ENCODE measurements at regions not wholly inside any gene's neighbourhood (a gene's known extent, or its start where the extent isn't known, plus 50 kb on each side); places are given as distances from the start of the nearest gene placed in this dataset.

DNA sequence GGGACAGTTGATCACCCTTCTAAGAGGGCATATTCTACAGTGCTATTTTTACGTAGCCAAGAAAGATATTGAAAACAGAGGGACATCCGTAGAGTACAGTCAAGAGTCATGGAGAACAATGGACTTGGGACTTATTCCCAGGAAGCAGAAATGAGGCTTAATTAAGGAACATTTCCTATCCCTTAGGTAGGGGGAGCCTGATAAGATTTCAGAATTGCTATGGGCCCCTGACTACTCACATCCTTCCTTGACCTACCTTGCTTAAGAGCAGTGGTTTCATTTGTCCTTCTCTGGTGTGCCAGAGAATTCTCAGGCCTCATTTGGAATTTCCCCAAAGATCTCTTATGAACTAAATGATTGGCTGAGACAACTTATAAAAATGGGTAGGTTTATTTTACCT is 189.5 kb upstream of the DTNBP1 start:
- H3K36me3 Mint-ChIP-seq (ENCODE audit: low read depth) = no peaks in the 10 kb centered on the region
- no peak overlapping the region for H3K4me3 Mint-ChIP-seq
- peaks cover 12% of the 10 kb centered on the region for H3K9me3 Mint-ChIP-seq
- no peaks in the 10 kb centered on the region for H3K27me3 Mint-ChIP-seq
- intact Hi-C loops (cut with micrococcal nuclease) = no loop called here
- peaks cover 13% of the 10 kb centered on the region for H3K4me1 Mint-ChIP-seq (ENCODE audit: low read depth)
- H3K27ac Mint-ChIP-seq = no peak overlapping the region

DNA sequence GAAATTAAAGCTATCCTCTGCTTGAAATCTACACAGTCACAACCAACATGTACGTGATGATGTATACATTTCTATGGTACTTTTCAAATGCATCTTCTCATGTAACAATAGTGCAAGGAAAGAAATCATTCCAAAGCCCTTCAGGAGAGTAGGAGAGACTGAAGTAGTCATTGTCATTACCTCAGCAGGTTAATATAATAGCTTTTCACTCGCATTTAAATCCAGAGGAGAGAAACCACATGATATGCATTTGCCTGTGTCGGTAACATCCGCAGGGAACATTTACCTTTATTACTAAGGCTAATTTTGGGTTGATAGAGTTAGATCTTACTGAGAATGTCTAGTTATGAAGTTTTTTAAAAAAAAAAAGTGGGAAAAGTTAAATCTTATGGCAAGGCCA is 186.6 kb upstream of the DTNBP1 start:
- Mint-ChIP-seq H3K27me3 (no peaks in the 10 kb centered on the region), H3K4me3 (no peak overlapping the region), H3K36me3 (ENCODE audit: low read depth) (no peaks in the 10 kb centered on the region), H3K4me1 (ENCODE audit: low read depth) (peaks cover 9% of the 10 kb centered on the region), H3K9me3 (peaks cover 12% of the 10 kb centered on the region), H3K27ac (no peak overlapping the region)
- intact Hi-C loops (cut with micrococcal nuclease) = no loop called here

DNA sequence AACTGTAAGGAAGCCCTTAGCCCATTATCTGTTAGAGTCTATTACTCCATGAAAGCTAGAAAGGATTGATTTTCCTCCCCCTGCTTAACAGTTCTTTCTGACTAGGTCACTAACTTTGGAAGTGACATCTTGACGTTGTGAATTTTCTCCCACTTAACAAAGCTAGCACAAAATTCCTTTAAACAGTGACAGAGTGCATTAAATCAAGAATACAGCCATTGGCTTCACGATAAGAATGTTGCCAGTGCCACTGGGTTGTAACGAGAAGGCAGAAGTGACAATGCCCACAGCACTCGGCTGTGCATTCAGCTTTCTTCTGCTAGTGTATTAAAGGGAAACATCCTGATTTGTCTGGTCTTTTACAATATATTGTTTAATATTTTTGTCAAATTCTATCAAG is 182.7 kb upstream of the DTNBP1 start:
- H3K4me1 Mint-ChIP-seq (ENCODE audit: low read depth) = no peaks in the 10 kb centered on the region

DNA sequence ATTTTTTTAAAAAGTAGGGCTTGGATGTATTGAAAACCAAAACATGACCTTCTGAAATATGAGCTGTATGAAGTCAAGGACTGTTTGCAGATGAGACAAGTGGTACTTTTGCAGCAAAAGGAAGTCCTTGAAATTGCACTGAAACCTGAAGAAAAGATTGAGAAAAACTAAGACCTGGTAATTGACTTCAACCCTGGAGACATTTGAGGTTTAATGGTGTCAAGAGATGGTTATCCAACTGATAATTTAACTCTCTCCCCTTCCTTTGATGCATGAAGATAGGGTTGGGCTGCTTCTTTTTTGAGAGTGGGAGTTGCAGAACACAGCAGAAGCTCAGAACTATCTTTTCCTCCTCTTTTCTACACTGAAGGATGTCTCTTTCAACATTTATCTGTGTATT is 180.9 kb upstream of the DTNBP1 start:
- H3K27ac Mint-ChIP-seq = no peak overlapping the region
- intact Hi-C loops (cut with micrococcal nuclease) = no loop called here
- H3K4me1 Mint-ChIP-seq (ENCODE audit: low read depth) = no peaks in the 10 kb centered on the region
- H3K9me3 Mint-ChIP-seq = no peaks in the 10 kb centered on the region
- no peak overlapping the region for H3K4me3 Mint-ChIP-seq
- H3K27me3 Mint-ChIP-seq = peaks cover 1% of the 10 kb centered on the region
- no peaks in the 10 kb centered on the region for H3K36me3 Mint-ChIP-seq (ENCODE audit: low read depth)

More for the DNA sequence above, 182.7 kb upstream of the DTNBP1 start:
- H3K4me3 Mint-ChIP-seq = no peak overlapping the region
- H3K27me3 Mint-ChIP-seq = peaks cover 1% of the 10 kb centered on the region
- no peak overlapping the region for H3K27ac Mint-ChIP-seq
- H3K9me3 Mint-ChIP-seq = no peaks in the 10 kb centered on the region
- H3K36me3 Mint-ChIP-seq (ENCODE audit: low read depth) = no peaks in the 10 kb centered on the region
- intact Hi-C loops (cut with micrococcal nuclease) = no loop called here

DNA sequence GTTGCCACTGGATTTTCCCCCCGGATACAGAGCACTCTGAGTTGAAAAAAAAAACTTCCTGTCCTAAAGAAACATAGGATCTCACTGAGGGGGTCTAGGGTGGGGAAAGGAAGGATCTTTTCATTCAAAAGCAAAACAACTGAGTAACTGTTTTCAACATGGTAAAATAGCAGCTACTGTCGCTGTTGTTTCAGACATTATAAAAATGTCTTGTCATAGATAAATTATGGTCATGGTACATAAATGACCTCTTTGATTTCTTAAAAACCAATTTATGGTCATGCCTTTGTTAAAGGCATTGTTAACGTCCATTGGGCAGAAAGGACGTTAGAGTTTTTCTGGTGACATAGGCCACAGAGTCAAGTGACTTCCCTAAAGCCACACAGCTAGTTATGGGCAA is 180.4 kb upstream of the DTNBP1 start:
- Mint-ChIP-seq H3K4me3 (no peak overlapping the region), H3K4me1 (ENCODE audit: low read depth) (no peaks in the 10 kb centered on the region), H3K27ac (no peak overlapping the region), H3K9me3 (no peaks in the 10 kb centered on the region), H3K36me3 (ENCODE audit: low read depth) (no peaks in the 10 kb centered on the region), H3K27me3 (peaks cover 1% of the 10 kb centered on the region)
- intact Hi-C loops (cut with micrococcal nuclease) = no loop called here

DNA sequence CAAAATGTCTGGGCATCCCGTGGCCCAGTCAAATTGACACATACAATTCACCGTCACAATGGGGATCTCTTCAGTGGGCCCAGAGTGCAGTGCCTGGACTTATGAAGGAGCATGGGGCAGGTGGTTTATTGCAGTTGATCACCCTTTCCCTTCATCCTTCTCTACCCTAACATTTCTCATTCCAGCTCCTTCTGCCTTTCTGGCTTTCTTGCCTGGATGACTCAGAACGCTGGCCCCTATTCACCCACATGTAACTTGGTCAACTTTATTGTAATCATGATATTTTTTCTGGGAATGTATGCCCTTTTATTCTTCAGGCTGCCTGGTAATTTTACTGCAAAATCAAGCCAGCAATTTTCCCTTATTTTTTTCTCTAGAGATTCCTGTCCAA is 179.9 kb upstream of the DTNBP1 start:
- H3K9me3 Mint-ChIP-seq = no peaks in the 10 kb centered on the region
- H3K27ac Mint-ChIP-seq = no peak overlapping the region
- intact Hi-C loops (cut with micrococcal nuclease) = no loop called here
- H3K4me3 Mint-ChIP-seq = no peak overlapping the region
- peaks cover 1% of the 10 kb centered on the region for H3K27me3 Mint-ChIP-seq
- H3K4me1 Mint-ChIP-seq (ENCODE audit: low read depth) = no peaks in the 10 kb centered on the region
- H3K36me3 Mint-ChIP-seq (ENCODE audit: low read depth) = no peaks in the 10 kb centered on the region

DNA sequence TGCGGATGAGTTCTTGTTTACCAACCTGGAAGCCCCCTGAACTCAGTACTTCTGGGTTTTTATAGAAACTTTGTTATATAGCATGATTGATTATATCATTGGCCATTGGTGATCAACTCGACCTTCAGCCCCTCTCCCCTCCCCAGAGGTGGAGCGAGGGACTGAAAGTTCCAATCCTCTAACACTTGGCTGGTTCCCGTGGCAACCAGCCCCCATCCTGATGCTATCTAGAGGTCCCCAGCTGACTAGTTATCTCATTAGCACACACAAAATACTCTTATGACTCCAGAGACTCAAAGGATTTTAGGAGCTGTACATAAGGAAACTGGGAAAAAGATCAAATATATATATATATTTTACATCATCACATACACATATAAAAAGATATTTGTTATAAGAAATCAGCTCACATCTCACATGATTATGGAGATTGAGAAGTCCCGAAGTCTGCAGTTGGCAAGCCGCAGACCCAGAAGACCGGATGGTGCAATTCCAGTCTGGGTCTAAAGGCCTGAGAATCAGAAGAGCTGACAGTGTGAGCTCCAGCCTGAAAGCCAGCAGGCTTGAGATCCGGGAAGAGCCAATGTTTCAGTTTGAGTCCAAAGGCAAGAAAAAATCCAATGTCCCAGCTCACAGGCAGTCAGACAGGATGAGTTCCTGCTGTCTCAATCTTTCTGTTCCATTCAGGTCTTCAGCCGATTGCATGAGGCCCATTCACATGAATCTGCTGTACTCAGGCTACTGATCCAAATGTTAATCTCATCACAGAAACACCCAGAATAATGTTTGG is 179.3 kb upstream of the DTNBP1 start:
- Mint-ChIP-seq H3K4me3 (no peak overlapping the region), H3K27ac (no peak overlapping the region), H3K9me3 (no peaks in the 10 kb centered on the region), H3K4me1 (ENCODE audit: low read depth) (no peaks in the 10 kb centered on the region), H3K36me3 (ENCODE audit: low read depth) (no peaks in the 10 kb centered on the region), H3K27me3 (peaks cover 1% of the 10 kb centered on the region)
- intact Hi-C loops (cut with micrococcal nuclease) = no loop called here

DNA sequence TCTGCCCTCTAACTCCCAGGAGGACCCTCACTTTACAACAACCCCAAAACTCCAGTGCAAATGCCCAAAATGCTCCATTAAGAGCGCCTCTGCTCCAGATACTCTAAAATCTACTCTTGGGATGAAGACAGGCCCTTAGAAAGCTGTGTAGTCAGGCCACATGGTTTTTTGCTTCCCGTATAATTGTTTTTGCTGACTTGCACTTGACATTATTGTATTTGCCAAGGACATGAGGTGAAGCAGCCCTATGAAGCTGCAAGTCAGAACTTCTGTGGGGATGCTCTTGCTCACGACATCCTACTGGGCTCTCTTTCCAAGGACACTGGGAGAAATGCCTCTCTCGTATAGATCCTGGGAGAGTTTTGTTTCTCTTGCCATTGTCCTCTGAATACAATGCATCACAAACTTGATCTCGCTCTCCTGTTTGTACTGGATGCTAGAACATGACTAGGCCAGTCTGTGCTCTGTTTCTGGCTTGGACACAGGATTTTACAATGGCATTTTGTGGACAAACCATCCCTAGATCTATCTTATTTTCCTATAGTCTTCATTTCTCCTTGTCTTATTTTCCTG is 177.2 kb upstream of the DTNBP1 start:
- no peak overlapping the region for H3K4me3 Mint-ChIP-seq
- intact Hi-C loops (cut with micrococcal nuclease) = no loop called here
- H3K36me3 Mint-ChIP-seq (ENCODE audit: low read depth) = no peaks in the 10 kb centered on the region
- H3K27ac Mint-ChIP-seq = no peak overlapping the region
- no peaks in the 10 kb centered on the region for H3K9me3 Mint-ChIP-seq
- no peaks in the 10 kb centered on the region for H3K4me1 Mint-ChIP-seq (ENCODE audit: low read depth)
- H3K27me3 Mint-ChIP-seq = peaks cover 1% of the 10 kb centered on the region

DNA sequence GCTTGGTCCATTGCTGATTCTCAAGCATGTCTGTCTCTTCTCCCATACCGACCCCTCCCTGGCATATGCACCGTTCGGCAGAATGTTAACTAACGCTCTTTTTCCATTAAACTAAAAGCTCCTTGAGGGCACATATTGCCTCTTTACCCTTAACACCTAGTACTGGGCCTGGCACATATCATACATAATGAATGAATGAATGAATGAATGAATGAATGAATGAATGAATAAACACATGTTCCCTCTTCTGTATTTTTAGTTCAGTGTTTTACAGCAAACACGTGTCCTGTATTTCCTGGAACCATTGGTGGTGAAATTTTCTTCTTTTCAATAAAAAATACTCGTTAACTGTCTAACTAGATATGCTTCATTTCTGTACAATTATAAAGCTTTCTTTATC is 174.4 kb upstream of the DTNBP1 start:
- no peak overlapping the region for H3K4me3 Mint-ChIP-seq
- H3K27me3 Mint-ChIP-seq = peaks cover under 1% of the 10 kb centered on the region
- no peaks in the 10 kb centered on the region for H3K4me1 Mint-ChIP-seq (ENCODE audit: low read depth)
- intact Hi-C loops (cut with micrococcal nuclease) = no loop called here
- H3K9me3 Mint-ChIP-seq = no peaks in the 10 kb centered on the region
- no peaks in the 10 kb centered on the region for H3K36me3 Mint-ChIP-seq (ENCODE audit: low read depth)
- no peak overlapping the region for H3K27ac Mint-ChIP-seq

DNA sequence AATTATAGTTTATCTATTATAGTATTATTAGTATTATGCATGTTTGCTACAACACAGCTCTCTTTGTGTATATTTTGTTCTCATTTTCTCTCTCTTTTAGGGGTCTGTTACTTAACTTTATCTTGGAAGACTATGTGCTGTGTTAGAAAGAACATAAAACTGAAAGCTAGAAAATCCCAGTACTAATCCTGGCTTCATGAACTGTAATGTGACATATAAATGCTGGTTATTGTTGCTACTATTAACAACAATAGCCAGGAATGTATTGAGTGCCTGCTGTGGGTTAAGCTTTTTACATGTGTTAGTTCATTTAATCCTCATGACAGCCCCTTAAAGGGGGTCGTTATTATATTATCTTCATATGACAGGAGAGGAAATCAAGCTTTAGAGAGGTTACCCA is 170.0 kb upstream of the DTNBP1 start:
- H3K36me3 Mint-ChIP-seq (ENCODE audit: low read depth) = no peaks in the 10 kb centered on the region
- peaks cover 4% of the 10 kb centered on the region for H3K27me3 Mint-ChIP-seq
- H3K9me3 Mint-ChIP-seq = no peaks in the 10 kb centered on the region
- H3K27ac Mint-ChIP-seq = no peak overlapping the region
- H3K4me1 Mint-ChIP-seq (ENCODE audit: low read depth) = peaks cover 11% of the 10 kb centered on the region
- H3K4me3 Mint-ChIP-seq = no peak overlapping the region
- intact Hi-C loops (cut with micrococcal nuclease) = no loop called here

DNA sequence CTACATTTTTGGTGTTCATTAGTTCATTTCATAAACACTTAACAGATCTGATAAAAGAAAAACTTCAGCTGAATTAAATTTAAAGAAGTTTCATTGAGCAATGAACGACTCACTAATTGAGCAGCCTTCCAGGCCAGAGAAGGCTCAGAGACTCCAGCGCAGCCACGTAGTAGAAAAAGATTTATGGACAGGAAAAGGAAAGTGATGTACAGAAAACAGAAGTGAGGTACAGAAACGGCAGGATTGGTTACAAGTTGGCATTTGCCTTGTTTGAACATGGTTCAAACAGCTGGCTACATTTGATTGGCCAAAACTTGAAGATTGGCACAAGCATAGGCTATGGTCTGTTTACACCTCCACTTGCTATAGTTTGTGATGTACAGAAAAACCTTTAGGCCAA is 166.3 kb upstream of the DTNBP1 start:
- H3K36me3 Mint-ChIP-seq (ENCODE audit: low read depth) = no peaks in the 10 kb centered on the region
- no peak overlapping the region for H3K4me3 Mint-ChIP-seq
- peaks cover 11% of the 10 kb centered on the region for H3K4me1 Mint-ChIP-seq (ENCODE audit: low read depth)
- H3K27me3 Mint-ChIP-seq = peaks cover 9% of the 10 kb centered on the region
- intact Hi-C loops (cut with micrococcal nuclease) = no loop called here
- H3K9me3 Mint-ChIP-seq = no peaks in the 10 kb centered on the region
- no peak overlapping the region for H3K27ac Mint-ChIP-seq

DNA sequence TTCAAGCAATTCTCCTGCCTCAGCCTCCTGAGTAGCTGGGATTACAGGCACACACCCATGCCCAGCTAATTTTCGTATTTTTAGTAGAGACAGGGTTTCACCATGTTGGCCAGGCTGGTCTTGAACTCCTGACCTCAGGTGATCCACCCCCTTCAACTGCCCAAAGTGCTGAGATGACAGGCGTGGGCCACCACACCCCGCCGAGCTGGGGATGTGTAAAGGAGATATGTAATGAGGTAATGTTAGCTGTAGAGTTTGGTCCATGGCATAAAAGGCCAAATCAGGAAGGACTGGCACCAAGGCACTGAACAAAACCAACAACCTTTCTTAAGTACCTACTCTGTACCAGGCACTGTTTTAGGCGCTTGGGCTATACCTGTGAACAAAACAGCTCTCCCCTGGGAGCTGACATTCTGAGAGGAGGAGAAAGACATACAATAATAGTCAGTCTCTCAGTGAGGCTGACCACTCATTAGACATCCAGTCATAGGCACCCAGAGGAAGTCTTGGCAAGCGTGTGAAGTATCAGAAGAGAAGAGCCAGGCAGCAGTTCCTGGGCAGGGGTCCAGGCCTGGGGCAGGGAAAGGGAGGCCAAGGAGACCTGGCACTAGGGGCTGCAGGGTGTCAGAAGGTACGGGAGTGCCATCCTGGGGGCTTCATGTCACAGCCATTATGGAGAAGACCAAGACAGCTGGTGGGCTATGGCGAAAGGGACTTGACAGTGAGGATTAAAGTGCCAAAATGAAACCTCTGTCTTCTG is 164.8 kb upstream of the DTNBP1 start:
- H3K9me3 Mint-ChIP-seq = no peaks in the 10 kb centered on the region
- no peak overlapping the region for H3K27ac Mint-ChIP-seq
- H3K4me1 Mint-ChIP-seq (ENCODE audit: low read depth) = peaks cover 11% of the 10 kb centered on the region
- H3K27me3 Mint-ChIP-seq = peaks cover 13% of the 10 kb centered on the region
- H3K36me3 Mint-ChIP-seq (ENCODE audit: low read depth) = no peaks in the 10 kb centered on the region
- no peak overlapping the region for H3K4me3 Mint-ChIP-seq
- intact Hi-C loops (cut with micrococcal nuclease) = no loop called here

DNA sequence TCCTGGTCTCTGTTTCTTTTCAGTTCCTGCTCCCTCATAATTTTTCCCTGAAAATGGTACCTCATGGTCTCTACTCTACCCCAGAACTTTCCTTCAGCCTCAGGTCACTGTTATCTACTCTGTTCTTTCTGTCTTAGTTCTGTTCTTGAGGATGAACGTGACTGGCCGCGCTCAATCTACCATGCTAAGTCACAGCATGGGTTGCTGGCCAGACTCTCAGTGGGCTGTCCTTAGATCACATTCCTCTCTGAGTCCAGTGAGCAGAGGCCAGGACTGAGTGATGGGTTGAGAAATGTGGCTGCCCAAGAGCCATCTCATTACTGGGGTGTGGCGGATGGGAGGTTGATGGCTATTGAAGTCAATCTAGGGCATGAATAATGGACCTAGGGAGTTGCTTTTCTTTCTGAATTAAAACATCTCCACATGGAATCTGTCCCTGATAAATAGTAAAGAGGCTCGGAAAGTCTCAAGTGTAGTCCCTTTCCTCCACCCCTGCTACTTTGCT is 164.0 kb upstream of the DTNBP1 start:
- Mint-ChIP-seq H3K4me3 (no peak overlapping the region), H3K27ac (no peak overlapping the region), H3K9me3 (no peaks in the 10 kb centered on the region), H3K27me3 (peaks cover 13% of the 10 kb centered on the region), H3K4me1 (ENCODE audit: low read depth) (peaks cover 11% of the 10 kb centered on the region), H3K36me3 (ENCODE audit: low read depth) (no peaks in the 10 kb centered on the region)
- intact Hi-C loops (cut with micrococcal nuclease) = no loop called here

DNA sequence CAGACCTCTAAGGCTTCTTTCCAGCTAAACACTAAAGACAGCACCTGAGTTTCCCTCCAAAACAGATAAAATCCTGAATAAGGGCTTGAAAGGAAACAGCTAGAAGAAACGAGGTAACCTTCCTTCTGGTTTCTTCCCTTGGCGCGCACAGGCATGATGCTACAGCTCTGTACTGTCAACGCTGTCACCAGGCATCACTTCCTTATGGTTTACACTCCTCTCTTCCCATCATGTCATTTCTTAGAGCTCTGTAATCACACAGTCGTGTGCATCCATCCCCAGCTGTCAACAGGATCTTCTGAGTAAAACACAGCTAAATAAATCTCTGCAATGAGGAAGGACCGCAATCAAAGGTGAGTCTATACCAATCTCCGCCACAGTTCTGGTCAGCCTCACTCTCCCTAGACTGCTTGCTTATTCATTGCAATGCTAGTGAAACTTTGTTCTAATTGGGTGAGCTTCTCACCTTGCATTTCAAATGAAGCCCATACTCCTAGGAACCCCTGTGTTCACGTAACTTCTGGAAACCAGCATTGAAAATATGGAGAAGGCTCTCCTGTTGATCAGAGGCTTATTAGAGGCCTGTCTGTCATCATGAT is 162.6 kb upstream of the DTNBP1 start:
- Mint-ChIP-seq H3K4me1 (ENCODE audit: low read depth) (peaks cover 16% of the 10 kb centered on the region), H3K9me3 (no peaks in the 10 kb centered on the region), H3K4me3 (no peak overlapping the region), H3K36me3 (ENCODE audit: low read depth) (no peaks in the 10 kb centered on the region), H3K27ac (no peak overlapping the region), H3K27me3 (peaks cover 13% of the 10 kb centered on the region)
- intact Hi-C loops (cut with micrococcal nuclease) = no loop called here

All from dendritic cell treated with granulocyte-macrophage colony-stimulating factor and Interleukin-4, amounts not matched to agents 40 ng/mL and 50 ng/mL, for 4 days (primary cell).